Mesendoderm (in vitro differentiated cells): ENCODE measurements at regions not wholly inside any gene's neighbourhood (a gene's known extent, or its start where the extent isn't known, plus 50 kb on each side); places are given as distances from the start of the nearest gene placed in this dataset.
"Not testable (repeated sequence)": the region's sequence is repeated elsewhere in the genome, so short reads cannot be mapped to it uniquely, and the experiment has no call there.

Experiments used
- DNase-seq: peaks from one replicate; pipeline ENCODE4 v3.0.0; 2013
- H2AK5ac ChIP-seq: 2 replicates; pipeline ENCODE4 v1.6.1; 2013; ENCODE audit warnings: low read length, inconsistent platforms
- H2BK120ac ChIP-seq: 2 replicates; pipeline ENCODE4 v1.6.1; 2013; ENCODE audit warnings: low read depth, mild to moderate bottlenecking, low read length, moderate library complexity, mixed read lengths
- H2BK15ac ChIP-seq: replicated peaks from 2 replicates; pipeline ENCODE4 v1.6.1; 2013; ENCODE audit warnings: low read depth, mild to moderate bottlenecking, moderate library complexity
- H2BK5ac ChIP-seq: 2 replicates; pipeline ENCODE4 v1.6.1; 2013; ENCODE audit warnings: low read length, inconsistent platforms
- H3K18ac ChIP-seq: 2 replicates; pipeline ENCODE4 v1.6.1; 2013; ENCODE audit warnings: mild to moderate bottlenecking, low read length, mixed read lengths
- H3K23ac ChIP-seq: one replicate; pipeline ENCODE4 v1.6.1; 2013; ENCODE audit warnings: low read length
- H3K27ac ChIP-seq: 2 replicates; pipeline ENCODE4 v1.5.1; 2013; ENCODE audit warnings: low read depth, mild to moderate bottlenecking, inconsistent platforms, low read length, moderate library complexity
- H3K27me3 ChIP-seq: 2 replicates; pipeline ENCODE4 v1.6.1; 2013; ENCODE audit warnings: low read length, control low read depth, mild to moderate bottlenecking, inconsistent platforms; ENCODE audit not compliant: insufficient read depth, poor library complexity
- H3K36me3 ChIP-seq: 2 replicates; pipeline ENCODE4 v1.6.1; 2013; ENCODE audit warnings: low read length, inconsistent platforms; ENCODE audit not compliant: control insufficient read depth, insufficient read depth
- H3K4ac ChIP-seq: one replicate; pipeline ENCODE4 v1.6.1; 2013; ENCODE audit warnings: low read depth, mild to moderate bottlenecking, low read length, moderate library complexity
- H3K4me1 ChIP-seq: 2 replicates; pipeline ENCODE4 v1.6.1; 2013; ENCODE audit warnings: low read depth, low read length, inconsistent platforms; ENCODE audit not compliant: control insufficient read depth
- H3K4me2 ChIP-seq: 2 replicates; pipeline ENCODE4 v1.6.1; 2013; ENCODE audit warnings: low read length
- H3K4me3 ChIP-seq: 2 replicates; pipeline ENCODE4 v1.5.1; 2013; ENCODE audit warnings: mild to moderate bottlenecking, low read length
- H3K56ac ChIP-seq: one replicate; pipeline ENCODE4 v1.6.1; 2013; ENCODE audit warnings: low read length
- H3K79me1 ChIP-seq: 2 replicates; pipeline ENCODE4 v1.6.1; 2013; ENCODE audit warnings: low read length, inconsistent platforms
- H3K79me2 ChIP-seq: 2 replicates; pipeline ENCODE4 v1.6.1; 2013; ENCODE audit warnings: mild to moderate bottlenecking, low read length; ENCODE audit not compliant: control insufficient read depth, insufficient read depth
- H3K9ac ChIP-seq: 2 replicates; pipeline ENCODE4 v1.6.1; 2013; ENCODE audit warnings: low read length, inconsistent platforms
- H4K5ac ChIP-seq: one replicate; pipeline ENCODE4 v1.6.1; 2013; ENCODE audit warnings: low read length
- H4K8ac ChIP-seq: one replicate; pipeline ENCODE4 v1.6.1; 2013; ENCODE audit warnings: low read depth, mild to moderate bottlenecking, control low read depth, low read length, moderate library complexity
- WGBS: extraction: QIAGEN DNeasy Blood & Tissue Kit; methylation state at CpG from one replicate; pipeline ENCODE4 v1.1.7; 2013; ENCODE audit warnings: low lambda C conversion rate, missing lambda C conversion rate; ENCODE audit not compliant: insufficient coverage; ENCODE audit errors: extremely low coverage; 5-methylcytosine and 5-hydroxymethylcytosine counted together

GRCh38 chrX:489820-490219 lies 103.1 kb upstream of the PPP2R3B start:
- Histone ChIP-seq H3K4me1 (no peaks in the 10 kb centered on the region), H3K9ac (no peak overlapping the region), H3K27ac (no peak overlapping the region), H2AK5ac (no peak overlapping the region), H3K36me3 (no peaks in the 10 kb centered on the region), H2BK15ac (no peak overlapping the region), H2BK120ac (no peak overlapping the region), H3K56ac (no peak overlapping the region), H3K4me2 (no peak overlapping the region), H4K8ac (no peak overlapping the region), H3K27me3 (no peaks in the 10 kb centered on the region), H3K79me2 (no peaks in the 10 kb centered on the region), H3K23ac (no peak overlapping the region), H3K18ac (no peak overlapping the region), H2BK5ac (no peak overlapping the region), H3K4me3 (no peak overlapping the region), H3K4ac (no peak overlapping the region), H3K79me1 (no peaks in the 10 kb centered on the region), H4K5ac (no peak overlapping the region)
- no peak for DNase-seq
- no CpG with 5 or more reads among the region's 12 CpGs for WGBS

GRCh38 chrX:497186-498014 lies 110.7 kb upstream of the PPP2R3B start:
- Histone ChIP-seq H3K27me3 (no peaks in the 10 kb centered on the region), H2BK15ac (no peak overlapping the region), H3K36me3 (no peaks in the 10 kb centered on the region), H3K18ac (no peak overlapping the region), H4K5ac (no peak overlapping the region), H3K56ac (no peak overlapping the region), H3K9ac (no peak overlapping the region), H3K4me3 (no peak overlapping the region), H3K4me2 (no peak overlapping the region), H3K4ac (no peak overlapping the region), H3K27ac (no peak overlapping the region), H3K79me2 (no peaks in the 10 kb centered on the region), H2BK120ac (no peak overlapping the region), H3K79me1 (no peaks in the 10 kb centered on the region), H3K23ac (no peak overlapping the region), H2AK5ac (no peak overlapping the region), H3K4me1 (no peaks in the 10 kb centered on the region), H2BK5ac (no peak overlapping the region), H4K8ac (no peak overlapping the region)
- no peak for DNase-seq
- WGBS = no CpG with 5 or more reads among the region's 39 CpGs

- not testable (repeated sequence) for DNase-seq, H3K79me1 ChIP-seq, H3K9ac ChIP-seq, H3K36me3 ChIP-seq, H2BK120ac ChIP-seq, H2AK5ac ChIP-seq, H3K79me2 ChIP-seq, H3K56ac ChIP-seq, H2BK15ac ChIP-seq, H3K4me1 ChIP-seq, H3K4ac ChIP-seq, H3K27me3 ChIP-seq, H3K27ac ChIP-seq, H3K18ac ChIP-seq, H4K8ac ChIP-seq, H3K4me3 ChIP-seq, H4K5ac ChIP-seq, H3K4me2 ChIP-seq, H2BK5ac ChIP-seq, H3K23ac ChIP-seq
- WGBS = no CpG with 5 or more reads among the region's 12 CpGs
Measured at GRCh38 chrX:498901-499300, 112.2 kb upstream of the PPP2R3B start.

GRCh38 chrX:499870-500364 lies 113.2 kb upstream of the PPP2R3B start:
- Histone ChIP-seq H3K23ac (peak overlapping the region; percentile 6), H2BK5ac (no peak overlapping the region), H3K27me3 (no peaks in the 10 kb centered on the region), H3K4me1 (no peaks in the 10 kb centered on the region), H2BK15ac (no peak overlapping the region), H3K79me2 (no peaks in the 10 kb centered on the region), H3K56ac (peak overlapping the region; percentile 62), H3K79me1 (no peaks in the 10 kb centered on the region), H3K9ac (peak overlapping the region; percentile 27), H2BK120ac (no peak overlapping the region), H3K4ac (no peak overlapping the region), H2AK5ac (no peak overlapping the region), H3K4me2 (peak overlapping the region; percentile 40), H4K8ac (no peak overlapping the region), H4K5ac (no peak overlapping the region), H3K18ac (no peak overlapping the region), H3K36me3 (no peaks in the 10 kb centered on the region), H3K4me3 (no peak overlapping the region), H3K27ac (no peak overlapping the region)
- WGBS = no CpG with 5 or more reads among the region's 21 CpGs
- DNase-seq = no peak

GRCh38 chrX:500481-501010 lies 113.8 kb upstream of the PPP2R3B start:
- Histone ChIP-seq H3K27ac (no peak overlapping the region), H4K8ac (no peak overlapping the region), H3K18ac (no peak overlapping the region), H2BK120ac (no peak overlapping the region), H2BK5ac (no peak overlapping the region), H3K27me3 (no peaks in the 10 kb centered on the region), H3K9ac (peak overlapping the region; percentile 27), H4K5ac (no peak overlapping the region), H3K23ac (peak overlapping the region; percentile 6), H3K4me3 (no peak overlapping the region), H3K4me2 (peak overlapping the region; percentile 40), H3K4me1 (no peaks in the 10 kb centered on the region), H3K4ac (no peak overlapping the region), H3K56ac (peak overlapping the region; percentile 62), H3K79me2 (no peaks in the 10 kb centered on the region), H2BK15ac (no peak overlapping the region), H2AK5ac (no peak overlapping the region), H3K79me1 (no peaks in the 10 kb centered on the region), H3K36me3 (no peaks in the 10 kb centered on the region)
- DNase-seq = no peak
- no CpG with 5 or more reads among the region's 31 CpGs for WGBS
